Activated naive CD8-positive, alpha-beta T cell treated with anti-CD3 and anti-CD28 coated beads, Interleukin-2, amount 50 U/mL, for 16 hours (primary cell): ENCODE measurements at regions not wholly inside any gene's neighbourhood (a gene's known extent, or its start where the extent isn't known, plus 50 kb on each side); places are given as distances from the start of the nearest gene placed in this dataset.
"Not testable (repeated sequence)": the region's sequence is repeated elsewhere in the genome, so short reads cannot be mapped to it uniquely, and the experiment has no call there.

ENCODE experiments used
- DNase-seq: peaks from one replicate; pipeline ENCODE4 v3.0.0-alpha.2; 2020; ENCODE audit warnings: low read depth, low spot score

GRCh38 chrX:16319929-16320328, 152.6 kb downstream of the MAGEB17 start:
- DNase-seq, result no peak

- DNase-seq, result no peak
Observed at GRCh38 chrX:16320765-16321355, 153.6 kb downstream of the MAGEB17 start.

GRCh38 chrX:16333453-16333852, 166.2 kb downstream of the MAGEB17 start:
- DNase-seq, result no peak

GRCh38 chrX:16335181-16335580, 167.9 kb downstream of the MAGEB17 start:
- no peak for DNase-seq

- no peak for DNase-seq
Observed at GRCh38 chrX:16347968-16348670, 180.8 kb downstream of the MAGEB17 start.

- no peak for DNase-seq
Observed at GRCh38 chrX:16357902-16358301, 190.6 kb downstream of the MAGEB17 start.

- not testable (repeated sequence) for DNase-seq
Observed at GRCh38 chrX:16360056-16360455, 192.8 kb downstream of the MAGEB17 start.

GRCh38 chrX:16368696-16369095, 201.4 kb downstream of the MAGEB17 start:
- DNase-seq, result no peak

- no peak for DNase-seq
Observed at GRCh38 chrX:16376056-16376455, 208.8 kb downstream of the MAGEB17 start.

- no peak for DNase-seq
Observed at GRCh38 chrX:16386126-16386525, 218.8 kb downstream of the MAGEB17 start.

- no peak for DNase-seq
Observed at GRCh38 chrX:16392597-16392996, 225.3 kb downstream of the MAGEB17 start.

- DNase-seq, result no peak
Observed at GRCh38 chrX:16394290-16394689, 227.0 kb downstream of the MAGEB17 start.

- no peak for DNase-seq
Observed at GRCh38 chrX:16403808-16404207, 236.5 kb downstream of the MAGEB17 start.

GRCh38 chrX:16416588-16416987, 233.4 kb upstream of the S100G start:
- no peak for DNase-seq

- no peak for DNase-seq
Observed at GRCh38 chrX:16418650-16419049, 231.3 kb upstream of the S100G start.

GRCh38 chrX:16427668-16428067, 222.3 kb upstream of the S100G start:
- no peak for DNase-seq

GRCh38 chrX:16429406-16429805, 220.6 kb upstream of the S100G start:
- DNase-seq, result no peak

GRCh38 chrX:16431266-16431665, 218.7 kb upstream of the S100G start:
- no peak for DNase-seq

GRCh38 chrX:16433021-16433420, 216.9 kb upstream of the S100G start:
- no peak for DNase-seq

GRCh38 chrX:16435399-16435986, 214.5 kb upstream of the S100G start:
- no peak for DNase-seq

- peak; percentile 19 for DNase-seq
Observed at GRCh38 chrX:16436348-16437188, 213.4 kb upstream of the S100G start.

GRCh38 chrX:16440446-16440845, 209.5 kb upstream of the S100G start:
- no peak for DNase-seq
